K562 (cell line): ENCODE measurements at regions not wholly inside any gene's neighbourhood (a gene's known extent, or its start where the extent isn't known, plus 50 kb on each side); places are given as distances from the start of the nearest gene placed in this dataset.

Experiments used
- ATAC-seq: fragments of 200-7000 bp; cut with Tn5 transposase; 3 replicates; pipeline ENCODE4 v1.9.1; 2020; ENCODE audit warnings: moderate library complexity
- BruUV-seq: library from RNA; stranded (reverse); fragments of 400-500 nt; replicated peaks from 2 replicates; lab custom pipeline; 2021; lab: Mats Ljungman, UMichigan
- CTCF ChIA-PET: fragments of 300-600 bp; formaldehyde crosslinking; extraction: SDS; loops from one replicate; lab custom pipeline; 2021; ENCODE audit warnings: low intra/inter-chr PET ratio; lab: Yijun Ruan, JAX
- POLR2A ChIA-PET: fragments of 300-600, 350-650 bp; sonication (Branson Sonifier 250); formaldehyde crosslinking; extraction: SDS; loops from one replicate; lab custom pipeline; 2021; ENCODE audit warnings: antibody characterized with exemption, inconsistent platforms; lab: Yijun Ruan, JAX
- DNase-seq, 4 experiments: peaks; one replicate each; pipeline versions ENCODE4 v3.0.0 to v3.0.0-alpha.2; 2011 to 2018; ENCODE audit warnings: low spot score in 3 of 4, mixed read lengths in 3 of 4; ENCODE audit errors: extremely low read depth in 1 of 4
- FAIRE-seq: peaks from 2 replicates; lab custom pipeline; 2011; peaks lifted over from hg19 to GRCh38; lab: Jason Lieb, UNC
- H2AFZ ChIP-seq: 2 replicates; pipeline ENCODE4 v1.6.0; 2011; ENCODE audit warnings: low read depth, low read length, control low read depth, inconsistent platforms
- H3K27ac ChIP-seq: fragments of 200-600 bp; 3 replicates; pipeline ENCODE4 v1.8.0; 2011; ENCODE audit warnings: low read depth, mild to moderate bottlenecking, control low read depth, inconsistent platforms, low read length, moderate library complexity, mixed read lengths; ENCODE audit errors: extremely low read depth
- H3K27me3 ChIP-seq, 2 experiments: fragments of 300-600 bp in 1 of 2; 2 replicates in 1 of 2; 3 replicates in 1 of 2; pipeline versions ENCODE4 v1.6.0 to v1.8.0; 2011; ENCODE audit warnings: inconsistent platforms in 2 of 2, low read length in 2 of 2, mild to moderate bottlenecking in 1 of 2, mixed read lengths in 1 of 2, moderate library complexity in 1 of 2; ENCODE audit not compliant: control insufficient read depth in 2 of 2, insufficient read depth in 2 of 2
- H3K36me3 ChIP-seq: fragments of 300-600 bp; 3 replicates; pipeline ENCODE4 v1.8.0; 2011; ENCODE audit warnings: mild to moderate bottlenecking, low read length, inconsistent platforms; ENCODE audit not compliant: control insufficient read depth, insufficient read depth
- H3K4me1 ChIP-seq, 2 experiments: fragments of 200-600 bp in 1 of 2; replicated peaks in 1 of 2; 2 replicates in 1 of 2; 3 replicates in 1 of 2; pipeline versions ENCODE4 v1.5.1 to v1.8.0; 2011; ENCODE audit warnings: inconsistent platforms in 2 of 2, low read length in 2 of 2, mild to moderate bottlenecking in 1 of 2, mixed read lengths in 1 of 2, moderate library complexity in 1 of 2; ENCODE audit not compliant: control insufficient read depth in 2 of 2, insufficient read depth in 2 of 2
- H3K4me2 ChIP-seq: 2 replicates; pipeline ENCODE4 v1.6.1; 2011; ENCODE audit warnings: low read length, control low read depth, inconsistent platforms, mixed read lengths; ENCODE audit not compliant: insufficient read depth
- H3K4me3 ChIP-seq: fragments of 200-600 bp; sonication (generic), shearing (Covaris generic); 2 replicates; pipeline ENCODE4 v1.5.1; 2016; ENCODE audit warnings: control low read depth, inconsistent platforms
- H3K79me2 ChIP-seq: fragments of 200-600 bp; 3 replicates; pipeline ENCODE4 v1.8.0; 2011; ENCODE audit warnings: low read length, inconsistent platforms; ENCODE audit not compliant: control insufficient read depth, insufficient read depth
- H3K9ac ChIP-seq, 2 experiments: 2 replicates each; pipeline versions ENCODE4 v1.6.0 to v1.6.1; 2011; ENCODE audit warnings: low read depth in 2 of 2, low read length in 2 of 2, control low read depth in 1 of 2, inconsistent platforms in 1 of 2, mild to moderate bottlenecking in 1 of 2, mixed read lengths in 1 of 2; ENCODE audit not compliant: insufficient read depth in 1 of 2
- H3K9me1 ChIP-seq: one replicate; pipeline ENCODE4 v1.6.0; 2011; ENCODE audit warnings: inconsistent platforms, mild to moderate bottlenecking, low read length, moderate library complexity; ENCODE audit not compliant: control insufficient read depth, insufficient read depth
- H3K9me3 ChIP-seq: replicated peaks from 2 replicates; pipeline ENCODE4 v1.5.1; 2011; ENCODE audit warnings: low read depth, low read length, inconsistent platforms; ENCODE audit not compliant: control insufficient read depth, insufficient read depth
- H4K20me1 ChIP-seq: replicated peaks from 2 replicates; pipeline ENCODE4 v1.6.1; 2011; ENCODE audit warnings: low read length, inconsistent platforms, mixed read lengths; ENCODE audit not compliant: control insufficient read depth, insufficient read depth
- ARID3B ChIP-seq: fragments of 250-450 bp; sonication (Bioruptor Pico); IDR thresholded peaks from 2 replicates; pipeline ENCODE4 v1.4.0; 2020; ENCODE audit warnings: borderline replicate concordance
- CC2D1A ChIP-seq: fragments of 450-650 bp; IDR thresholded peaks from 2 replicates; pipeline ENCODE4 v1.6.1; 2017; ENCODE audit warnings: mild to moderate bottlenecking
- CEBPB ChIP-seq: fragments of 450-650 bp; IDR thresholded peaks from 2 replicates; pipeline ENCODE4 v1.6.1; 2016; ENCODE audit warnings: missing genetic modification characterization, missing compliant biosample characterization
- CEBPZ ChIP-seq: fragments of 150-350 bp; IDR thresholded peaks from 2 replicates; pipeline ENCODE4 v1.6.1; 2014; ENCODE audit warnings: low read depth, mild to moderate bottlenecking, low read length, borderline replicate concordance
- ELK3 ChIP-seq: fragments of 450-650 bp; formaldehyde crosslinking; IDR thresholded peaks from 2 replicates; pipeline ENCODE4 v1.4.0; 2020; ENCODE audit warnings: mild to moderate bottlenecking
- HDAC8 ChIP-seq: fragments of 450-650 bp; IDR thresholded peaks from 2 replicates; pipeline ENCODE4 v1.6.1; 2016; ENCODE audit warnings: mild to moderate bottlenecking, missing genetic modification characterization, moderate library complexity, missing compliant biosample characterization
- KLF16 ChIP-seq: IDR thresholded peaks from 2 replicates; pipeline ENCODE4 v1.6.1; 2016; ENCODE audit warnings: antibody characterized with exemption
- MEF2D ChIP-seq: conservative IDR thresholded peaks from 2 replicates; pipeline ENCODE4 v1.6.1; 2016; ENCODE audit warnings: low read depth, missing genetic modification characterization, missing compliant biosample characterization
- NR0B1 ChIP-seq: fragments of 450-650 bp; IDR thresholded peaks from one replicate; pipeline ENCODE4 v1.6.1; 2018; ENCODE audit warnings: mild to moderate bottlenecking, moderate library complexity; ENCODE audit not compliant: partially characterized antibody
- YBX1 ChIP-seq: fragments of 450-650 bp; IDR thresholded peaks from 2 replicates; pipeline ENCODE4 v1.7.1; 2016; ENCODE audit warnings: mild to moderate bottlenecking
- ZNF354B ChIP-seq: fragments of 250-450 bp; sonication (Bioruptor Pico); IDR thresholded peaks from 2 replicates; pipeline ENCODE4 v1.4.0; 2020
- WGBS: fragments of 100-300 bp; shearing (Covaris generic); methylation state at CpG from one replicate; pipeline ENCODE4 v1.1.6; 2016; ENCODE audit warnings: low coverage, mixed read lengths; ENCODE audit not compliant: insufficient coverage; ENCODE audit errors: missing lambda C conversion rate; 5-methylcytosine and 5-hydroxymethylcytosine counted together
- in situ Hi-C: fragments of 300-500 bp; cut with MboI; formaldehyde crosslinking; loops from 4 replicates; pipeline ENCODE4 v1.15.0; 2018; ENCODE audit warnings: inconsistent platforms, mixed read lengths
- intact Hi-C: fragments of 100-400 bp; cut with micrococcal nuclease; formaldehyde crosslinking; loops from 2 replicates; pipeline ENCODE4 v1.14.2; 2022
- TF ChIP-seq, protein P1 (sequence below), 2 experiments: fragments of 450-650 bp; IDR thresholded peaks; 2 replicates each; pipeline ENCODE4 v1.6.1; 2016
- TF ChIP-seq, protein P2 (sequence below): fragments of 450-650 bp; formaldehyde crosslinking; IDR thresholded peaks from 2 replicates; pipeline ENCODE4 v1.4.0; 2020; ENCODE audit warnings: mild to moderate bottlenecking, moderate library complexity

DNA sequence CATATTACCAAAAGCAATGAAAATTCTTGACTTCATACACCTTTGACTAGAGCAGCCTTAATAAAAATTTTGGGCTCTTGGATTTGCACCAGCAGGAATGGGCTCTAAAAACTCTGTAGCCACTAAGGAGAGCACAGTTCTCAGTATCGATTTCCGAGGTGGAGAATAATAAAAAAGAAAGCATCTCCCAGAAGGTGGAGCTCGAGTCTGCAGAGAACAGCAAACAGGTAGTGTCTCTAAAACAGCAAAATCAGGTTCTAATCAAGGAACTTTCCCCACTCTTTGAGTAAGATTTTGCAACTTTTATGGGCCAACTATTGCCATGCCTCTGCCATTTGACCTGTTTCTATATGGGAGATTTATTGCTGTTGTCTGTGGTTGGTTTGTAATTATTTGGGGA lies 258.7 kb upstream of the GPC6 start:
- Histone ChIP-seq H3K4me3 (no peak overlapping the region), H3K9me3 (no peaks in the 10 kb centered on the region), H3K36me3 (no peaks in the 10 kb centered on the region), H3K4me1 (no peaks in the 10 kb centered on the region), H2AFZ (no peak overlapping the region), H3K27me3 (no peaks in the 10 kb centered on the region), H3K9me1 (no peaks in the 10 kb centered on the region), H3K79me2 (no peaks in the 10 kb centered on the region), H3K9ac (no peak overlapping the region), H4K20me1 (no peaks in the 10 kb centered on the region), H3K4me2 (no peak overlapping the region), H3K27ac (no peak overlapping the region)
- intact Hi-C loops (no loop called here), in situ Hi-C loops (no loop called here)
- ChIA-PET CTCF (no interaction called here), POLR2A (no interaction called here)
- ATAC-seq (no peak), DNase-seq (no peak), FAIRE-seq (no peak)
- BruUV-seq = no TSS peak
- WGBS = 0% methylated on average over 3 of the region's 3 CpGs
- no peak for TF ChIP-seq MEF2D (tag)
- TF ChIP-seq, protein P1, sequence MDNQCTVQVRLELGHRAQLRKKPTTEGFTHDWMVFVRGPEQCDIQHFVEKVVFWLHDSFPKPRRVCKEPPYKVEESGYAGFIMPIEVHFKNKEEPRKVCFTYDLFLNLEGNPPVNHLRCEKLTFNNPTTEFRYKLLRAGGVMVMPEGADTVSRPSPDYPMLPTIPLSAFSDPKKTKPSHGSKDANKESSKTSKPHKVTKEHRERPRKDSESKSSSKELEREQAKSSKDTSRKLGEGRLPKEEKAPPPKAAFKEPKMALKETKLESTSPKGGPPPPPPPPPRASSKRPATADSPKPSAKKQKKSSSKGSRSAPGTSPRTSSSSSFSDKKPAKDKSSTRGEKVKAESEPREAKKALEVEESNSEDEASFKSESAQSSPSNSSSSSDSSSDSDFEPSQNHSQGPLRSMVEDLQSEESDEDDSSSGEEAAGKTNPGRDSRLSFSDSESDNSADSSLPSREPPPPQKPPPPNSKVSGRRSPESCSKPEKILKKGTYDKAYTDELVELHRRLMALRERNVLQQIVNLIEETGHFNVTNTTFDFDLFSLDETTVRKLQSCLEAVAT (IDR thresholded peaks at IDR 0.05) = no peak
- TF ChIP-seq ARID3B = no peak
- no peak for TF ChIP-seq HDAC8 (tag)
- TF ChIP-seq CC2D1A = no peak
- TF ChIP-seq YBX1 = no peak
- TF ChIP-seq, protein P2, sequence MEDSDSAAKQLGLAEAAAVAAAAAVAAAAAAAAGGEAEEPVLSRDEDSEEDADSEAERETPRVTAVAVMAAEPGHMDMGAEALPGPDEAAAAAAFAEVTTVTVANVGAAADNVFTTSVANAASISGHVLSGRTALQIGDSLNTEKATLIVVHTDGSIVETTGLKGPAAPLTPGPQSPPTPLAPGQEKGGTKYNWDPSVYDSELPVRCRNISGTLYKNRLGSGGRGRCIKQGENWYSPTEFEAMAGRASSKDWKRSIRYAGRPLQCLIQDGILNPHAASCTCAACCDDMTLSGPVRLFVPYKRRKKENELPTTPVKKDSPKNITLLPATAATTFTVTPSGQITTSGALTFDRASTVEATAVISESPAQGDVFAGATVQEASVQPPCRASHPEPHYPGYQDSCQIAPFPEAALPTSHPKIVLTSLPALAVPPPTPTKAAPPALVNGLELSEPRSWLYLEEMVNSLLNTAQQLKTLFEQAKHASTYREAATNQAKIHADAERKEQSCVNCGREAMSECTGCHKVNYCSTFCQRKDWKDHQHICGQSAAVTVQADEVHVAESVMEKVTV (CRISPR knock-in tag) = no peak
- no peak for TF ChIP-seq ELK3
- TF ChIP-seq CEBPZ = no peak
- TF ChIP-seq NR0B1 = no peak
- TF ChIP-seq CEBPB (tag) = no peak
- TF ChIP-seq KLF16 = no peak
- TF ChIP-seq ZNF354B (CRISPR knock-in tag) = no peak
